ENCODE measurements at regions not wholly inside any gene's neighbourhood (a gene's known extent, or its start where the extent isn't known, plus 50 kb on each side); places are given as distances from the start of the nearest gene placed in this dataset.
"Not testable (repeated sequence)": the region's sequence is repeated elsewhere in the genome, so short reads cannot be mapped to it uniquely, and the experiment has no call there.

- Histone ChIP-seq H3K27me3 (ENCODE audit: control insufficient read depth in 1 of 2, insufficient read depth in 2 of 2, low read length in 2 of 2) (no peaks in the 10 kb centered on the region), H3K36me3 (ENCODE audit: control insufficient read depth in 2 of 2, insufficient read depth in 2 of 2, low read length in 1 of 2) (no peaks in the 10 kb centered on the region), H3K9me3 (ENCODE audit: control insufficient read depth in 2 of 2, insufficient read depth in 1 of 2, low read depth in 1 of 2, low read length in 1 of 2) (peaks cover 0 to 3% of the 10 kb centered on the region in 2 donors), H3K4me1 (ENCODE audit: control insufficient read depth in 2 of 2, insufficient read depth in 2 of 2, low read length in 1 of 2) (no peaks in the 10 kb centered on the region), H3K27ac (ENCODE audit: low read depth in 2 of 2, low read length in 1 of 2) (no peak overlapping the region), H3K4me3 (ENCODE audit: low read depth in 1 of 2, low read length in 2 of 2) (no peak overlapping the region)
- WGBS, 2 donors, result 85 to 89% methylated on average over 8 of the region's 8 CpGs
These were observed 350.0 kb downstream of the ACTR3B start for GRCh38 chr7:153109566-153109965.

- Histone ChIP-seq H3K27me3 (ENCODE audit: control insufficient read depth in 1 of 2, insufficient read depth in 2 of 2, low read length in 2 of 2) (no peaks in the 10 kb centered on the region), H3K36me3 (ENCODE audit: control insufficient read depth in 2 of 2, insufficient read depth in 2 of 2, low read length in 1 of 2) (no peaks in the 10 kb centered on the region), H3K4me3 (ENCODE audit: low read depth in 1 of 2, low read length in 2 of 2) (no peak overlapping the region), H3K4me1 (ENCODE audit: control insufficient read depth in 2 of 2, insufficient read depth in 2 of 2, low read length in 1 of 2) (no peaks in the 10 kb centered on the region), H3K27ac (ENCODE audit: low read depth in 2 of 2, low read length in 1 of 2) (no peak overlapping the region), H3K9me3 (ENCODE audit: control insufficient read depth in 2 of 2, insufficient read depth in 1 of 2, low read depth in 1 of 2, low read length in 1 of 2) (peaks cover 0 to 3% of the 10 kb centered on the region in 2 donors)
- 88 to 90% methylated on average over 5 of the region's 5 CpGs for WGBS, 2 donors
These were observed 351.1 kb downstream of the ACTR3B start for GRCh38 chr7:153110606-153111005.

DNA sequence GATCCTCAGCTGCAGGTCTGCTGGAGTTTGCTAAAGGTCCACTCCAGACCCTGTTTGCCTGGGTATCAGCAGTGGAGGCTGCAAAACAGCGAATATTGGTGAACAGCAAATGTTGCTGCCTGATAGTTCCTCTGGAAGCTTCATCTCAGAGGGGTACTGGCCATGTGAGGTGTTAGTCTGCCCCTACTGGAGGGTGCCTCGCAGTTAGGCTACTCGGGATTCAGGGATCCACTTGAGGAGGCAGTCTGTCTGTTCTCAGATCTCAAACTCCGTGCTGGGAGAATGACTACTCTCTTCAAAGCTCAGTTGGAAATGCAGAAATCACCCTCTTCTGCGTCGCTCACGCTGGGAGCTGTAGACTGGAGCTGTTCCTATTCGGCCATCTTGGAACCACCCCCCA lies 362.7 kb downstream of the ACTR3B start:
- WGBS, 2 donors, result 71 to 72% methylated on average over 8 of the region's 8 CpGs

DNA sequence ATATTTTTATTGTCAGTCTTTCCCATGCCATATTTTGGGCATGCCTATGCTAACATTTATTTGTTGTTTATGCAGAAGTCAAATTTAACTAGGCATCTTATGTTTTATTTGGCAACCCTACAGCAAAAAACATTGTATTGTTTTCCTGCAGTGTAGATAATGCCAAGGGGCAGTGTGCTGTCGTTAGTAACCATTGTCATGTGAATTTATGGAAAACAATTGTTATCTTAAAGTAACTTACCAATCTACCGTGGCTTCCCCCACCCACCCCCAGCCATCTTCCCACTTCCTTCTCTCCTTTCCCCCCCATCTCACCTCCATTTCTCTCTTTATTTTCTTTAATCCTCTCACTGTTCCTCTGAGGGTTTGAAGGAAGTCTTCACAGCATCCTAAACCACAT lies 370.5 kb downstream of the ACTR3B start:
- 13% methylated on average over 2 of the region's 2 CpGs for WGBS, 2 donors
- Histone ChIP-seq H3K27me3 (ENCODE audit: control insufficient read depth in 1 of 2, insufficient read depth in 2 of 2, low read length in 2 of 2) (no peaks in the 10 kb centered on the region), H3K9me3 (ENCODE audit: control insufficient read depth in 2 of 2, insufficient read depth in 1 of 2, low read depth in 1 of 2, low read length in 1 of 2) (peaks cover 0 to 8% of the 10 kb centered on the region in 2 donors), H3K4me3 (ENCODE audit: low read depth in 1 of 2, low read length in 2 of 2) (no peak overlapping the region), H3K27ac (ENCODE audit: low read depth in 2 of 2, low read length in 1 of 2) (no peak overlapping the region), H3K36me3 (ENCODE audit: control insufficient read depth in 2 of 2, insufficient read depth in 2 of 2, low read length in 1 of 2) (no peaks in the 10 kb centered on the region), H3K4me1 (ENCODE audit: control insufficient read depth in 2 of 2, insufficient read depth in 2 of 2, low read length in 1 of 2) (no peaks in the 10 kb centered on the region)

More for the DNA sequence above, 362.7 kb downstream of the ACTR3B start:
- H3K4me1 ChIP-seq (ENCODE audit: control insufficient read depth in 2 of 2, insufficient read depth in 2 of 2, low read length in 1 of 2); H3K27me3 ChIP-seq (ENCODE audit: control insufficient read depth in 1 of 2, insufficient read depth in 2 of 2, low read length in 2 of 2); H3K36me3 ChIP-seq (ENCODE audit: control insufficient read depth in 2 of 2, insufficient read depth in 2 of 2, low read length in 1 of 2); H3K9me3 ChIP-seq (ENCODE audit: control insufficient read depth in 2 of 2, insufficient read depth in 1 of 2, low read depth in 1 of 2, low read length in 1 of 2); H3K4me3 ChIP-seq (ENCODE audit: low read depth in 1 of 2, low read length in 2 of 2); H3K27ac ChIP-seq (ENCODE audit: low read depth in 2 of 2, low read length in 1 of 2): not testable (repeated sequence)

- Histone ChIP-seq H3K4me1 (ENCODE audit: control insufficient read depth in 2 of 2, insufficient read depth in 2 of 2, low read length in 1 of 2) (no peaks in the 10 kb centered on the region), H3K27me3 (ENCODE audit: control insufficient read depth in 1 of 2, insufficient read depth in 2 of 2, low read length in 2 of 2) (no peaks in the 10 kb centered on the region), H3K36me3 (ENCODE audit: control insufficient read depth in 2 of 2, insufficient read depth in 2 of 2, low read length in 1 of 2) (no peaks in the 10 kb centered on the region), H3K9me3 (ENCODE audit: control insufficient read depth in 2 of 2, insufficient read depth in 1 of 2, low read depth in 1 of 2, low read length in 1 of 2) (peaks cover 0 to 4% of the 10 kb centered on the region in 2 donors), H3K27ac (ENCODE audit: low read depth in 2 of 2, low read length in 1 of 2) (no peak overlapping the region), H3K4me3 (ENCODE audit: low read depth in 1 of 2, low read length in 2 of 2) (no peak overlapping the region)
- 61 to 71% methylated on average over 8 of the region's 8 CpGs for WGBS, 2 donors
These were observed 392.2 kb downstream of the ACTR3B start for GRCh38 chr7:153151766-153152165.

GRCh38 chr7:153152801-153153422 lies 393.4 kb downstream of the ACTR3B start:
- Histone ChIP-seq H3K4me1 (ENCODE audit: control insufficient read depth in 2 of 2, insufficient read depth in 2 of 2, low read length in 1 of 2) (no peaks in the 10 kb centered on the region), H3K27me3 (ENCODE audit: control insufficient read depth in 1 of 2, insufficient read depth in 2 of 2, low read length in 2 of 2) (no peaks in the 10 kb centered on the region), H3K9me3 (ENCODE audit: control insufficient read depth in 2 of 2, insufficient read depth in 1 of 2, low read depth in 1 of 2, low read length in 1 of 2) (peaks cover 0 to 4% of the 10 kb centered on the region in 2 donors), H3K27ac (ENCODE audit: low read depth in 2 of 2, low read length in 1 of 2) (no peak overlapping the region), H3K36me3 (ENCODE audit: control insufficient read depth in 2 of 2, insufficient read depth in 2 of 2, low read length in 1 of 2) (no peaks in the 10 kb centered on the region), H3K4me3 (ENCODE audit: low read depth in 1 of 2, low read length in 2 of 2) (no peak overlapping the region)
- 60 to 71% methylated on average over 8 of the region's 8 CpGs for WGBS, 2 donors

- Histone ChIP-seq H3K9me3 (ENCODE audit: control insufficient read depth in 2 of 2, insufficient read depth in 1 of 2, low read depth in 1 of 2, low read length in 1 of 2) (peaks cover 0 to 8% of the 10 kb centered on the region in 2 donors), H3K27me3 (ENCODE audit: control insufficient read depth in 1 of 2, insufficient read depth in 2 of 2, low read length in 2 of 2) (no peaks in the 10 kb centered on the region), H3K4me3 (ENCODE audit: low read depth in 1 of 2, low read length in 2 of 2) (no peak overlapping the region), H3K36me3 (ENCODE audit: control insufficient read depth in 2 of 2, insufficient read depth in 2 of 2, low read length in 1 of 2) (no peaks in the 10 kb centered on the region), H3K27ac (ENCODE audit: low read depth in 2 of 2, low read length in 1 of 2) (no peak overlapping the region), H3K4me1 (ENCODE audit: control insufficient read depth in 2 of 2, insufficient read depth in 2 of 2, low read length in 1 of 2) (no peaks in the 10 kb centered on the region)
- 25 to 37% methylated on average over 3 of the region's 3 CpGs for WGBS, 2 donors
These were observed 398.6 kb downstream of the ACTR3B start for GRCh38 chr7:153158149-153158548.

DNA sequence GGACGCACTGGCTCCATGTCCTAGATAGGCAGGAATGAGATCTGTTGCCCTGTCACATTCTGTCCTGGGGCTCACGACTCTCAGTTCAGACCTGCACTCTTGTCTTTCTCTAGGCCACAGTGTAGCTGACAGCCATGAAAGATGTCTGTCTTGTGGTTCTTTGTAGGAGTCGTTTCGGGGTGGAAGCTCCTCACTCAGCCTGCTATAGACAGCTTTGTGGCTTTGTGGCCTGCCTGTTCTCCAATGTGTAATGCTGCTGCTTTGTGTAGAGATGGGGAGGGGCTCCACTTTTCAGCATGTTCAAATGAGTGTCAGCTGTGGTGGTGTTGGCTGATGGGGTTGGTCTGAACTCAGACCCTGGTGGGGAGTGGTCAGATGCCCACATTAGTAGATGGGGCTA lies 410.7 kb downstream of the ACTR3B start:
- Histone ChIP-seq H3K36me3 (ENCODE audit: control insufficient read depth in 2 of 2, insufficient read depth in 2 of 2, low read length in 1 of 2) (no peaks in the 10 kb centered on the region), H3K27ac (ENCODE audit: low read depth in 2 of 2, low read length in 1 of 2) (no peak overlapping the region), H3K9me3 (ENCODE audit: control insufficient read depth in 2 of 2, insufficient read depth in 1 of 2, low read depth in 1 of 2, low read length in 1 of 2) (peaks cover 0 to 5% of the 10 kb centered on the region in 2 donors), H3K4me3 (ENCODE audit: low read depth in 1 of 2, low read length in 2 of 2) (no peak overlapping the region), H3K27me3 (ENCODE audit: control insufficient read depth in 1 of 2, insufficient read depth in 2 of 2, low read length in 2 of 2) (no peaks in the 10 kb centered on the region), H3K4me1 (ENCODE audit: control insufficient read depth in 2 of 2, insufficient read depth in 2 of 2, low read length in 1 of 2) (no peaks in the 10 kb centered on the region)
- 84 to 85% methylated on average over 4 of the region's 4 CpGs for WGBS, 2 donors

GRCh38 chr7:153185936-153186335 lies 426.4 kb downstream of the ACTR3B start:
- H3K27me3 ChIP-seq (ENCODE audit: control insufficient read depth in 1 of 2, insufficient read depth in 2 of 2, low read length in 2 of 2), result no peaks in the 10 kb centered on the region
- no peak overlapping the region for H3K27ac ChIP-seq (ENCODE audit: low read depth in 2 of 2, low read length in 1 of 2)

GRCh38 chr7:153188161-153188560 lies 428.6 kb downstream of the ACTR3B start:
- WGBS, 2 donors, result 54 to 58% methylated on average over 3 of the region's 3 CpGs
- no peak overlapping the region for H3K27ac ChIP-seq (ENCODE audit: low read depth in 2 of 2, low read length in 1 of 2)
- no peaks in the 10 kb centered on the region for H3K27me3 ChIP-seq (ENCODE audit: control insufficient read depth in 1 of 2, insufficient read depth in 2 of 2, low read length in 2 of 2)
- peaks cover 0 to 2% of the 10 kb centered on the region in 2 donors for H3K9me3 ChIP-seq (ENCODE audit: control insufficient read depth in 2 of 2, insufficient read depth in 1 of 2, low read depth in 1 of 2, low read length in 1 of 2)
- no peak overlapping the region for H3K4me3 ChIP-seq (ENCODE audit: low read depth in 1 of 2, low read length in 2 of 2)
- no peaks in the 10 kb centered on the region for H3K4me1 ChIP-seq (ENCODE audit: control insufficient read depth in 2 of 2, insufficient read depth in 2 of 2, low read length in 1 of 2)
- no peaks in the 10 kb centered on the region for H3K36me3 ChIP-seq (ENCODE audit: control insufficient read depth in 2 of 2, insufficient read depth in 2 of 2, low read length in 1 of 2)

More at GRCh38 chr7:153185936-153186335, 426.4 kb downstream of the ACTR3B start:
- no peaks in the 10 kb centered on the region for H3K4me1 ChIP-seq (ENCODE audit: control insufficient read depth in 2 of 2, insufficient read depth in 2 of 2, low read length in 1 of 2)
- H3K9me3 ChIP-seq (ENCODE audit: control insufficient read depth in 2 of 2, insufficient read depth in 1 of 2, low read depth in 1 of 2, low read length in 1 of 2), result no peaks in the 10 kb centered on the region
- no peaks in the 10 kb centered on the region for H3K36me3 ChIP-seq (ENCODE audit: control insufficient read depth in 2 of 2, insufficient read depth in 2 of 2, low read length in 1 of 2)
- H3K4me3 ChIP-seq (ENCODE audit: low read depth in 1 of 2, low read length in 2 of 2), result no peak overlapping the region
